AG08395 (cell line): ENCODE measurements at regions not wholly inside any gene's neighbourhood (a gene's known extent, or its start where the extent isn't known, plus 50 kb on each side); places are given as distances from the start of the nearest gene placed in this dataset.
"Not testable (repeated sequence)": the region's sequence is repeated elsewhere in the genome, so short reads cannot be mapped to it uniquely, and the experiment has no call there.

Source experiments
- DNase-seq: peaks from one replicate; pipeline ENCODE4 v3.0.0; 2012; ENCODE audit warnings: mixed read lengths, low spot score

DNA sequence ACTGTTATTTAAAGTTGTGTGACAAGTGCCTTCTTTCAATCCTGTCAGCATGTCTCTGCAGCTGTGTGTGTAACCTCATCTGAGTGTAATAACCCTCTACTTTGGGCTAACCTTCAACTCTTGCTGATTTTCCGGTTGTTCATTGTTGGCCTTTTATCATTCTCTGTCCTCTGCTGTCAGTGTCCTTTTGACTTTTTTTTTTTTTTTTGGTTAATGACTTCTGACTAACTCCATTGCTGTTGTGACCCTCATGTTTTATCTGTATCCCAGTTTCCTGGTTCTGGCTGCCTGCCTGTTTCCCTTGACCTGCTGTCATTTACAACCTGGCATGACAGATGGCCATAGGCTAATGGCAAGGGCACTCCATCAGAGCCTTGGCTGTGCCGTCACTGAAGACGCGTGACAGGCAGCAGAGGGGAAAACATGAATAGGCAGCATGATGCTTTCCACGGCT, 145.7 kb upstream of the MAN1A1 start:
- no peak for DNase-seq

DNA sequence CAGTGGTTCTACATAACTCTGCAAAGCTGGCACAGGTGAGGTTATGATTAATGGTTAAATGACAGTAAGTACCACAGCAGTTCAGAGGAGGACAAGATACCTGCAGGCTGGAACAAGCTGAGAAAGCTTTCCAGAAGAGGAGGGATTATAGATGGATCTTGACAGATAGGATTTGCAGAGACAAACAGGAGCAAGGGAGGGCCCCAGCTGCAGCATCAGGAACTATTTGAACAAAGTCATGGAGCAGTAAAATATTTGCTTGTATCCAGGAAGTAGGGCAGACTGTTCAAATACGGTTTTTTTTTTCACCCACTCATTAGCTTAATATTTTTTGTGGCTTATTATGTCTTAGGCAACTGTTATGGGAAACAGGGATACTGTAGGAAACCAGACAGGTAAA, 144.4 kb upstream of the MAN1A1 start:
- no peak for DNase-seq

DNA sequence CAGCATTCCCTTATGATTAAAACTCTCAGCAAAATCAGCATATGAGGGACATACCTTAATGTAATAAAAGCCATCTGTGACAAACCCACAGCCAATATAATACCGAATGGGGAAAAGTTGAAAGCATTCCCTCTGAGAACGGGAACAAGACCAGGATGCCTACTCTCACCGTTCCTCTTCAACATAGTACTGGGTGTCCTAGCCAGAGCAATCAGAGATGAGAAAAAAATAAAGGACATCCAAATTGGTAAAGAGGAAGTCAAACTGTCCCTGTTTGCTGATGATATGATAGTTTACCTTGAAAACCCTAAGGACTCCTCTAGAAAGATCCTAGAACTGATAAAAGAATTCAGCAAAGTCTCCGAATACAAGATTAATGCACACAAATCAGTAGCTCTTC, 141.6 kb upstream of the MAN1A1 start:
- DNase-seq: not testable (repeated sequence)

DNA sequence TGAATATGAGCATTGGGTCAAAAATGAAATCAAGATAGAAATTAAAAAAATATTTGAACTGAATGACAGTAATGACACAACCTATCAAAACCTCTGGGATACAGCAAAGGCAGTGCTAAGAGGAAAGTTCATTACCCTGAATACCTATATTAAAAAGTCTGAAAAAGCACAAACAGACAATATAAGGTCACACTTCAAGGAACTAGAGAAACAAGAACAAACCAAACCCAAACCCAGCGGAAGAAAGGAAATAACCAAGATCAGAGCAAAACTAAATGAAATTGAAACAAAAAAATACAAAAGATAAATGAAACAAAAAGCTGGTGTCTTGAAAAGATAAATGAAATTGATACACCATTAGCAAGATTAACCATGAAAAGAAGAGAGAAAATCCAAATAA, 140.5 kb upstream of the MAN1A1 start:
- DNase-seq: not testable (repeated sequence)

DNA sequence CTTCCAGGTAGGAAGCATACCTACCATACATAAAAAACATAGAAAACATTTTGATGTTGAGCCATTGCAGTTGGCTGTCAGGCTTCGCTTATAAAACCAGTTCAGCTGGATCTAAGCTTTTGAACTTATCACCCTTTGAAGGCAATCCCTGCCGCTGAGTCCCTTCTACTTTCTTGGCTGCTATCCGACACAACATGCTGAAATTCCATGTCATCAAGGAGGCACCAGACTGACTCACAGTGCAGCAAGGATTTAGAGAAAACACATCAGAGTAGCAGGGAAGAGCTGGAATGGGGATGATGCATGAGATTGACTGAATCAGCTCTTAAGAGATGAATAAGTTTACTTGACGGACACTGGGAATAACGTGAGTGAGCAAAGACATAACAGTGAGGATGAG, 135.0 kb upstream of the MAN1A1 start:
- DNase-seq: peak; percentile 90

DNA sequence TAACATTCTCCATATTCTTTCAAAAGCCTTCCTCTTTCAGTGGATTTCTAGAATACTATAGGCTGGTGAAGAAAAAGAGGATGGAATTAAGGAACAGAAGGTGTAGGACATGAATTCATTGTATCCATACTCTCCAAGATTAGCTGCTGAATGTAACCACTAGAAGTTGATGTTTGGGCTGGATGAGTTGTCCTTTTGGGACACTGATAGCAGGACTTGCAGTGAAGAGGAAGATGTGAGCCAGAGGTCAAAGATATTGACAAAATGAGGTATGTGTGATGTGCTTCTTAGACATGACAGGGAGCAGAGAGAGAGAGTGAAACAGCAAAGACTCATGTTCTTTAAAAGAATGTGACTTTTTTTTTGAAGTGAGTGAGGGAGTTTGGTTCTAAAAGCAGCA, 134.3 kb upstream of the MAN1A1 start:
- no peak for DNase-seq

DNA sequence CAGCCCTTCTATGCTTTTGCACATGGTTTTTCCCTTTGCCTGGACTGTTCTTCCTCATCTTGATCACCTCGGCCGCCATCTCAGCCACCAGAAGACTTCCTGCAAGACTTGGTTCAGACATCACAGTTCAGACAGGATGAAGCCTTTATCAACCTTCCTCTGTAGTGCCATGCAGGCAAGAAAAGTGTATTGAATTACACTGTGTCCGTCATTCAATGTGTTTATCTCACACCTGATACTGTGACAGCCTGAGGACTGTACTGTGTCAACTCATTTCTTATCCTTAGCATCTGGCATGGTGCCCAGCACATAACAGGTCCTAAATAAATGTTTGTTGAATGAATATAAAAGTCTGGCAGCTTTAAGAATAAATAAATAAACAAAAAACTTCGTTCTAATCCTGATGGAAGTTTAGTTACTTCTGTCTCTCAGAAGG, 133.3 kb upstream of the MAN1A1 start:
- DNase-seq: no peak

DNA sequence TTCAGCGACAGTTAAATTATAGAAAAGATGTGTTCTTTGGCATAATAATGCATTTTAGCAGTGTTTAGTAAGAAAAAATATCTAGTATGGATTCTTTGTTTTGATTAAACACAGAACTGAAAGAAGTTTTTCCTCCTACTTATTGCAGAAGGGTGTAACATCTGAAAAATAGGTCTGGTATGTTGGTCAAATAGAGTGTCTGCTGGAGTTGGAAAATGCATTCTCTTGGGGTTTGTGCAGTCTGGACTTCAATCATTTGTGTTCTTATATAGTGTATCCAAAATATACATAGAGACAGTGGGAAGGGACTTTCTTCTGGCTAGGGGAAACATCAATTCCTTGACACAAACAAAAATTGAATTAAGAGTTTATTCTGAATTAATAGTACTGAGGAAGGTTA, 132.4 kb upstream of the MAN1A1 start:
- DNase-seq: peak; percentile 13

DNA sequence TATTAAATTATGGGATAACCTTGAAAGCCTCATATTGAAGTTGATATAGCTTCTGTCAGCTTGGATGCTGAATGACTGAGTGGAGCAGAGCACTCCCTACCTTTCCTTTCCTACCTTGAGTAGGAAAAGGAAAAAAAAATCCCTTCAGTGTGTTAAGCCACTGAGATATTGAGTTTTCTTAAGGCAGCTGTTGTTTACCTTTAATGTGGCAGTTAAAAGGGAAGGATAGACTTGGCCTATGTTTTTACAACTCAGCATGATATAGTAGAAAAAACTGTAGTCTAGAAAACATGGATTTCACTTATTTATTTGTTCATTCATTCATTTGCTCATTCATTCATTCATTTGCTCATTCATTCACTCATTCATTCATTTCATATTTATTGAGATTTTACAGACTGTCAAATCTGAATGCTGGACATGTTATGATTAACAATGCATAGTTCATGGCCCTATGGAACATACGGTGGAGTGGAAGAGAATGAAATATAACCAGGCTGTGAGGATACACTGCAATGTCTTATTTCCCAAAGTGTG, 131.5 kb upstream of the MAN1A1 start:
- DNase-seq: no peak

DNA sequence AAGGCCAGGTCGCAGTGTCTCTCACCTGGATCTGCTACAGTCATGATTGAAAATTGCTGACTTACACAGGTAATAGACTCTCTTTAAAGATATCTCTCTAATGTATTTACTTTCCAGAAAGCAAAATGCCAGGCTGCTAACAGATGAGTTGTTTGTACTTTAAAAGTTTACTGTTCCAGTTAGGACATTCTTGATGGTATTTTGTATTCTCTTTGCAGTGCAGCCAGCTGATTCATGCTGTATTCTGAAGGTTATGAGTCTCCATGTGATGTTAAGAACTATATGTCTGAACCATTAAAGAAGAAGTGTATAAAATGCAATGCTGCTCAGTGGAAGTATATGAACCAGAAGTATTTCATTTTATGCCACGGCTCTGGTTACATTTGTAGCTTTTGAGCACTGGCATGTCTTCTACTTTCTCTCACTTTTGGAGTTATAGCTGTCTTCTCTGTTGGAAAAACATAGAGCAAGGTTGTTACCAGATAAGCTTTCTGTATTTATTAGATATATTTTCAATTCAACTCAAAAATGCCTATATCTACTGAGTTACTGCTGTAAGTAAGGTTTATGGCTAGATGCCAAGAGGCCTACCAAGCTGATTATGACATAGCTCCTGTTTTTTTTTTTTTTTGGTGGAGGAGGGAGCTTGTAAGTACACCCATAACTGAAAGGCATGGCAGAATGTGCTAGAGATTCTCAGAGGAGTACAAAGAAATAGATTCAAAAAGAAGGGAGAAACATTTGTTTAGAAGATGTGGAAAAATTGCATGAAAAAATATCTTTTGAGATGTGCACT, 130.5 kb upstream of the MAN1A1 start:
- DNase-seq: peak; percentile 5

DNA sequence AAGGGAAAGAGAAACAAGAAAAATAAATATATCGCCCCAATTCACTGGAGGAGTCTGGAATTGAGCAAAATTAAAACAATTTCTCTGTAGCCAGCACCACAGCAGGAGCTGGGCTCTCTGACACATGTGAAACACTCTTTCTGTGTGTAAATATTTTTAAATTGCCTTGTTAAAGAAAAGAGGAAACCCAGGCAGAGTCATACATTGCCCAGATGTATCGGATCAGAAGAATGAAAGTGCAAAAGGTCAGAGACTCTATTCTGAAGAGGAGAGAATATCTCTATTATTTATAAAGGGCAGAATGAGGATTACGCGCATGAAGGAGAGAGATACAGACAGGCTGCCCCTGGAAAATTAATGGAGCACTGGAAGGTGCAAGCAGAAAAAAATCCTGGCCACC, 127.0 kb upstream of the MAN1A1 start:
- no peak for DNase-seq

DNA sequence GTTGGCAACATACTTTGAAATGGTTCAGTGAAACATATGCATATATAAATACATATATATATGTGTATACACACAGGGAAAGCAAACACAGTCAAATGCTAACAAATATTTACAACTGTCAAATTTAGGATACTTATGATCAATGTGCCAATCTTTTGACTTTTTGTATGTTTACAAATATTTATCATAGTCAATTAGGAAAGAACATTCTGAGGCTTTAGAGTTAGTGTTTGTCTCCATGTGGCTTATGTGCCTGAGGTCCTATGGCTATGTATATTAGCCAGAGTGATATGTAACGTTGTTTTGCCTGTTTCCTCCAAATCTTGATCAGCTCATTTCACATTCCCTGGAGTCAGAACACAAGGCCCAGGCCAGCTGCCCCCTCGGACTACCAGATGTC, 126.5 kb upstream of the MAN1A1 start:
- no peak for DNase-seq

DNA sequence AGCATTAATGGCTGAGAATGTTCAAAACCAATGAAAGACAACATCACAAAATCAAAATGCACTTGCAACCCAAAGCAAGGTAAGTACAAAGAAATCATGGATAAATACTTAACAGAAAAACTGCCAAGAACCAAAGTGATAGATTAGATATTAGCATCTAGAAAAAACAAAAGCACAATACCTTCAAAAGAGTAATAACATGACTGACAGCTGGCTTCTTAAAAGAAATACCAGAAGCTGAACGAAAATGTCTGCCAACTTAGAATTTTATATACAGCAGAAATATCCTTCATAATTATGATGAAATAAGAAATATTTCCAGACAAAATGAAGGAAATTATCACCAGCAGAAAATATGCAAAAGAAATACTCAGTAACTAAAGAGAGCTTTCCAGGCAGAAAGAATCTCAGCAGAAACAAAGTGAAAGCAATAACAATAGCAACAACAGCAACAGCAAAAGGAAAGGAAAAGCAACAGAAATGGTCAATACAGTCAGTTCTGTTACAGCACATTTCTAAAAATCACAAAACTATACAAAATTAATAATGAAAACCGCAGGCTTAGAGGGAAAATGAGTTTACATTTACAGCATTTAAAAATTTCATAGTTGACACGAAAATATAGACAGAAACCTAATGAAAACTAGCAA, 121.5 kb upstream of the MAN1A1 start:
- no peak for DNase-seq

DNA sequence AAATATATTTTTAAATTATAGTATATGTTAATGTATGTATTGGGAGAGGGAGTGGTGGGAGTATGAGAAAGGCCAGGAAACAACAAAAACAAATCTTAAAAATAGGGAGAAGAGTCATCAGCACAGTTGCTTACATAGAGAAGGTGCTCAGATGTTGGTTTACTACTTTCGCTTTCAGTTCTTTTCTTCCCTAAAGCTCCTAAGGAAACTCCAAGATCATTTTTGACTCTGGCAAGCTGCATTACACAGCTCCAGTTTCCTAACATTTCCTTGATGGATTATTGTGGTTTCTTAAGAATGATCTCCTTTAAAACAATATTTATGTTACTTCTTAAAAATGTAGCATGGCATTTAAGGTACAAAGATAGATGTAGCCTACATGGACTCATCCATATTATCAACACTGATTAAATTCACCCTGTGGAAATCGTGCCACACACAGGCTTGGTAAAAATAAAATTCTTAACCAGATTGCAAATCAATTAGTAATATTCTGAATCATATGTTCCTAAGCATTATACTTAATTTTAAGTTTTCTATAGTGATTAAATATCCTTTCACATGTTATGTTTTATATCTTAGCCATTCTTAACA, 118.0 kb upstream of the MAN1A1 start:
- DNase-seq: peak; percentile 22

DNA sequence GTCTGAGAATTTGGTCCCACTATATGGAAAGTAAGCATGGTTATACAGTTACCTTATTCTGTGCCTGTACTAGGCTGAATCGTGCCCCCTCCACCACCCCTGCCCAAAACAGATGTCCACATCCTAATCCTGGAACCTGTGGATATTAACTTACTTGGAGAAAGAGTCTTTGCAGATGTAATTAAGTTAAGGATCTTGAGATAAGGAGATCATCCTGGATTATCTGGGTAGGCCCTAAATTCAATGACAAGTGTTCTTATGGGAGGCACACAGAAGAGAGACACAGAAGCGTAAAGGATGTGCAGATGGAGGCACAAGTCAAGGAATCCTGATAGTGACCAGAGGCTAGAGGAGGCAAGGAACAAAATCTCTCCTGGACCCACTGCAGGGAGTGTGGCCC, 116.7 kb upstream of the MAN1A1 start:
- DNase-seq: no peak

DNA sequence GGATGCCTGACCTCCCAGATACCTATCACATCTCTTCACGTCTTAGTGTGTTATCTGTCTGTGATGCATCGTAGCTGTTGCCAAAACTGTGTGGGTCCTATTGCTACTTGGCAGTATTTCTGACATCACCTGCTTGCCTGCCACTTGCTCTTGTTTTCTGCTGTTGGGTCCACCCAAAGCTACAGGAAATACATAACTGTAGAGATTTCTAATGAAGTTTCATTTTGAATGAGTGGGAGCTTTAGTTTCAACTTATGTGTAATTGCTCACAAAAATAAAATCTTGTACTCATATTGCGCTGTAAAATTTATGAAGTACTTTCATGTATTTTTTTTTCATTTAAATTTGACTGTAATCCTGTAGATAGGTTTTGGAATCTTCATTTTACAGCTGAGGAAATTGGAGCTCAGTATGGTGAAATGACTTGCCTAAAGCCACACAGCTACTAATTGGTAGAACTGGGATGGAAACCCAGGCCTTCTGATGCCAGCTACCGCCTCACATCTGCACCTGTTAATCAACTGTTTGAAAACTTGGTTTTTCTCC, 113.6 kb upstream of the MAN1A1 start:
- DNase-seq: no peak

DNA sequence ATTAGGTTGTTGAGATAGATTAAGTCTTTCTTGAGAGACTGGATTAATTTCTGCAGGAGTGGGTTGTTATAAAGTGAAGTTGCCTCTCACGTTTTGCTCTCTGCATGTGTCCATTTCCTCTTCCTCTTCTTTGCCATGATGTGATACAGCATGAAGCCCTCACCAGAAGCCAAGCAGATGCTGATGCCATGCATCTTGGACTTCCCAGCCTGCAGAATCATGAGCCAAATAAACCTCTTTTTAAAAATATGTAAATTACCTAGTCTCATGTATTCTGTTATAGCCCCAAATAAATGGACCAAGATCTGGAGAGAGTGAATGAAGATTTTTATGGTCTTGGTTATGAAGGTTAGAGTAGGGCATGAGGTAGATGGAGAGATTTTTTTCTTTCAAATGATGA, 111.6 kb upstream of the MAN1A1 start:
- no peak for DNase-seq

DNA sequence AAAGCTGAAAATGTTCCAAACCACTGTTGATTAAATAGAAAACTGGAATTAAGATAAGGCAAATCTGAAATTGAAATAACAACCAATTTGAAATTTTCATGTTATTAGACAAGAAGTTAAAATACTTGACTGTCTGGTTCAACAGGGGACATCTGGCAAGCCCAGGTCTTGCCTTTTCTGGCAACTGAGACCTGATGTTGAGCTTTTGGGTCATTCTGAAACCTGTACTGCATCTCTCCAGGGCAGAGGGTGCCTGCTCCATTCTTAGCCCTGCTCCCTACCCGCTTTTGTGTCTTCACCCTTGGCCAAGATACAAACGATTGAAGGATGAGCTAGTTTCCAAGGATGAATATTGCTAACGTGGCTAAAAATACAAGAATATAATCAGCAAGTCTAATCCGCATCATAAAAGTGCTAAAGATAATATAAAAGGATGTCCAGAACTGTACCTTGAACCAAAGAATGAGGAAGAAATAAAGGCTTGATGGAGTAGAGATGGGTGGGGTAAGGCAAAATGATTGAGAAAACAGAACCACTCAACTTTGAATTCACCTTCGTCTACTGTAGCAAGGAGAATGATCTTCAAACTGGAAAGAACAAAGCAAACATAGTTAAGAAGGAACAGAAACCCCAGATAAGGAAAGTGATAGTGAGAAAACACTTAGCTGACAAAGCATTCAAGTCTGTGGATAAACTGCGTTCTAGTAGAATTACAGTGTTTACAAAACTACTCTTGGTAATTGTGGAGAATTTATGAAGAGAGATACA, 109.8 kb upstream of the MAN1A1 start:
- no peak for DNase-seq

DNA sequence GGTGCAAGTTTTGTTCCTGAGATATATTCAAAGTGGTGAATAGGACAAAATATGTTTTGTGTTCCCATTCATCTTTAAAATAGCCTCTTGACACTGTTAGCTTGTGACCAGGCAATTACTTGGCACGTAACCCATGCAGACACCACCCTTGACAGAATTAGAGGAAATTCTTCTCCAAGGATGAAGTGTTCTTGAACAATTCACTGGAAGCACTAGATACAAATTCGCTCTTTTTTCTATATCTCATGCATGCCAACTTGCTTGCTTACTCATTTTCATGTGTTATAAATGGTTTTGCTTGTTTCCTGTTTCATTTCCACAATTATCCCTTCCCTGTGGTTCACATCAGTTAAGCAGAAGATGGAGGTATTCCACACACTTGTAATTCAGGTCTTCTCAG, 105.2 kb upstream of the MAN1A1 start:
- peak; percentile 6 for DNase-seq

DNA sequence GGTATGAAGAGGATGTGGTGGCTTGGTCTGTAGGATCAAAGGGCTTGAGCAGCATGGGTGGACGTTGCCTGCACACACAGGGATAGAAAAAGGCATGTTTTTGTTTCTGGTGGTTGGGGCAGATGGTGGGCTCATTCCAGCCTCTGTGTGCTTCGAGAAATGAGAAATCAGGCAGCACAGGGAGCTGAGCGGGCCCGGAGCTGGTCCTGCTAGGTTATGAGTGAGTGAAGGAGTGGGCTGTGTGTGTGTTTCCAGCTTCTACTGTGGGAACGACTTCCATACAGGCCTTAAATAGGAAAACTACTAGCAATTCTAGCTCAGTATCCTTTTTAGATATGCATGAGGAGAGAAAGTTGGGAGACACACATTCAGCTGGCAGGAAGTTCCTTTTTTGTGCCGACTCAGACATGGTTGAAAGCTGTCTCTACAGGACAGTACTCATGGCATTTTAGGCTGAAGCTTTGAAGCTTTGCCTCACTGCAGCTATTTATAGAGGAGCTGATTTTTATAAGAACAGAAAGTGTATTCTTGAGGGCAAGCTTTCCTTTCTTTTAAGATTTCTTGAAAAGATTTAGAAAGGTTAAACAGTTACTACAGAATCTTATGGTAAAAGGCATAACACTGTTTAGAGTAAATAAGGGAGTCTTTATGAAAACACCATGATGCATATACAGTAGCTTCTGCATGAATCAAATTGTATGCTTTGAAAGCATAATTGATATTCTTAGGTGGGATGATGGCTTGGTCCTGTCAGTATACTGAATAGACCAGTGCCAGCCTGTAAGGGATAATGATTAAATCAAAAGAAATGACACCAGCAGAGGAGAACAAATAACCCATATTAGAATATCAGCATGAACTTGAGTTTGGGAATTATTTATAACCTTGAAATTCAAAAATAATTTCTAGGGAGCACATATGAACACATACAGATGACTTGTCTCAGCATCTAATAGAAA, 104.0 kb upstream of the MAN1A1 start:
- DNase-seq: no peak
